ENCODE measurements at regions not wholly inside any gene's neighbourhood (a gene's known extent, or its start where the extent isn't known, plus 50 kb on each side); places are given as distances from the start of the nearest gene placed in this dataset.

- no peak for DNase-seq
- intact Hi-C loops (cut with DNase I; ENCODE audit: low total_unique reads) = no loop called here
- TF ChIP-seq POLR2AphosphoS5 (IDR thresholded peaks at IDR 0.05) = no peak
- no peak for TF ChIP-seq CTCF (IDR thresholded peaks at IDR 0.05 in 8 of 11, conservative IDR thresholded peaks at IDR 0.05 in 3 of 11)
- no peak for TF ChIP-seq POLR2A (IDR thresholded peaks at IDR 0.05)
- 9 to 36% (median 15%) methylated on average over 1 of the region's 1 CpG for WGBS, 5 donors
- Histone ChIP-seq H3K27me3 (replicated peaks in 1 of 7) (no peaks in the 10 kb centered on the region), H3K36me3 (no peaks in the 10 kb centered on the region), H3K9me3 (peaks cover 0 to 3% (median 0%) of the 10 kb centered on the region in 8 donors), H3K4me1 (no peaks in the 10 kb centered on the region), H3K27ac (no peak overlapping the region), H3K4me3 (no peak overlapping the region)
Observed at GRCh38 chr12:118685983-118686607, 295.2 kb upstream of the SRRM4 start.

GRCh38 chr12:118689793-118690192, 291.5 kb upstream of the SRRM4 start:
- DNase-seq = no peak
- H3K36me3 ChIP-seq = no peaks in the 10 kb centered on the region
- TF ChIP-seq CTCF (IDR thresholded peaks at IDR 0.05 in 8 of 11, conservative IDR thresholded peaks at IDR 0.05 in 3 of 11) (no peak), POLR2AphosphoS5 (IDR thresholded peaks at IDR 0.05) (no peak), POLR2A (IDR thresholded peaks at IDR 0.05) (no peak)
- no peak overlapping the region for H3K27ac ChIP-seq
- H3K4me3 ChIP-seq = no peak overlapping the region
- H3K4me1 ChIP-seq = no peaks in the 10 kb centered on the region
- intact Hi-C loops (cut with DNase I; ENCODE audit: low total_unique reads) = no loop called here
- no peaks in the 10 kb centered on the region for H3K9me3 ChIP-seq
- 27 to 36% (median 29%) methylated on average over 3 of the region's 3 CpGs for WGBS, 5 donors
- H3K27me3 ChIP-seq (replicated peaks in 1 of 7) = no peaks in the 10 kb centered on the region

- 65 to 81% (median 69%) methylated on average over 3 of the region's 3 CpGs for WGBS, 5 donors
- H3K4me3 ChIP-seq = no peak overlapping the region
- intact Hi-C loops (cut with DNase I; ENCODE audit: low total_unique reads) = no loop called here
- no peaks in the 10 kb centered on the region for H3K36me3 ChIP-seq
- no peak for DNase-seq
- H3K27ac ChIP-seq = no peak overlapping the region
- no peaks in the 10 kb centered on the region for H3K9me3 ChIP-seq
- TF ChIP-seq POLR2A (IDR thresholded peaks at IDR 0.05) = no peak
- no peak for TF ChIP-seq CTCF (IDR thresholded peaks at IDR 0.05 in 8 of 11, conservative IDR thresholded peaks at IDR 0.05 in 3 of 11)
- TF ChIP-seq POLR2AphosphoS5 (IDR thresholded peaks at IDR 0.05) = no peak
- no peaks in the 10 kb centered on the region for H3K4me1 ChIP-seq
- H3K27me3 ChIP-seq (replicated peaks in 1 of 7) = no peaks in the 10 kb centered on the region
Observed at GRCh38 chr12:118690506-118690905, 290.8 kb upstream of the SRRM4 start.

GRCh38 chr12:118694128-118694775, 287.1 kb upstream of the SRRM4 start:
- TF ChIP-seq POLR2A (IDR thresholded peaks at IDR 0.05) = no peak
- no peak for TF ChIP-seq POLR2AphosphoS5 (IDR thresholded peaks at IDR 0.05)
- TF ChIP-seq CTCF (IDR thresholded peaks at IDR 0.05 in 8 of 11, conservative IDR thresholded peaks at IDR 0.05 in 3 of 11) = no peak
- Histone ChIP-seq H3K36me3 (no peaks in the 10 kb centered on the region), H3K27me3 (replicated peaks in 1 of 7) (no peaks in the 10 kb centered on the region), H3K9me3 (peaks cover 0 to 8% (median 0%) of the 10 kb centered on the region in 8 donors), H3K27ac (no peak overlapping the region), H3K4me3 (no peak overlapping the region), H3K4me1 (no peaks in the 10 kb centered on the region)
- intact Hi-C loops (cut with DNase I; ENCODE audit: low total_unique reads) = no loop called here
- 71 to 80% (median 77%) methylated on average over 11 of the region's 11 CpGs for WGBS, 5 donors
- DNase-seq = no peak

Data from spleen (tissue), 11 donors.